ENCODE measurements at regions not wholly inside any gene's neighbourhood (a gene's known extent, or its start where the extent isn't known, plus 50 kb on each side); places are given as distances from the start of the nearest gene placed in this dataset.
"Not testable (repeated sequence)": the region's sequence is repeated elsewhere in the genome, so short reads cannot be mapped to it uniquely, and the experiment has no call there.

GRCh38 chr6:112592159-112592558 is 245.0 kb downstream of the RFPL4B start:
- Histone ChIP-seq H3K27ac (ENCODE audit: low read length) (no peak overlapping the region), H3K36me3 (ENCODE audit: insufficient read depth, low read depth, low read length) (no peaks in the 10 kb centered on the region), H3K9me3 (ENCODE audit: insufficient read depth, low read depth, low read length) (peaks cover 11% of the 10 kb centered on the region)

GRCh38 chr6:112594886-112595594 is 247.9 kb downstream of the RFPL4B start:
- Histone ChIP-seq H3K4me1 (ENCODE audit: insufficient read depth, low read length) (no peaks in the 10 kb centered on the region), H3K27ac (ENCODE audit: low read length) (no peak overlapping the region), H3K36me3 (ENCODE audit: insufficient read depth, low read depth, low read length) (no peaks in the 10 kb centered on the region), H3K9me3 (ENCODE audit: insufficient read depth, low read depth, low read length) (peaks cover 11% of the 10 kb centered on the region), H3K4me3 (ENCODE audit: low read length) (no peak overlapping the region), H3K9ac (ENCODE audit: low read depth, low read length) (no peak overlapping the region), H3K27me3 (ENCODE audit: insufficient read depth, low read length) (no peaks in the 10 kb centered on the region)

More at GRCh38 chr6:112592159-112592558, 245.0 kb downstream of the RFPL4B start:
- H3K9ac ChIP-seq (ENCODE audit: low read depth, low read length), result no peak overlapping the region
- no peaks in the 10 kb centered on the region for H3K4me1 ChIP-seq (ENCODE audit: insufficient read depth, low read length)
- H3K4me3 ChIP-seq (ENCODE audit: low read length), result no peak overlapping the region
- no peaks in the 10 kb centered on the region for H3K27me3 ChIP-seq (ENCODE audit: insufficient read depth, low read length)

- H3K27ac ChIP-seq (ENCODE audit: low read length), result no peak overlapping the region
These were observed 248.7 kb downstream of the RFPL4B start for GRCh38 chr6:112595841-112596240.

GRCh38 chr6:112597176-112597575 is 250.0 kb downstream of the RFPL4B start:
- H3K9me3 ChIP-seq (ENCODE audit: insufficient read depth, low read depth, low read length), result peaks cover 11% of the 10 kb centered on the region
- H3K4me1 ChIP-seq (ENCODE audit: insufficient read depth, low read length), result no peaks in the 10 kb centered on the region
- no peaks in the 10 kb centered on the region for H3K27me3 ChIP-seq (ENCODE audit: insufficient read depth, low read length)
- no peak overlapping the region for H3K9ac ChIP-seq (ENCODE audit: low read depth, low read length)
- H3K36me3 ChIP-seq (ENCODE audit: insufficient read depth, low read depth, low read length), result no peaks in the 10 kb centered on the region
- H3K4me3 ChIP-seq (ENCODE audit: low read length), result no peak overlapping the region
- no peak overlapping the region for H3K27ac ChIP-seq (ENCODE audit: low read length)

More at GRCh38 chr6:112595841-112596240, 248.7 kb downstream of the RFPL4B start:
- Histone ChIP-seq H3K36me3 (ENCODE audit: insufficient read depth, low read depth, low read length) (no peaks in the 10 kb centered on the region), H3K4me3 (ENCODE audit: low read length) (no peak overlapping the region), H3K9ac (ENCODE audit: low read depth, low read length) (no peak overlapping the region), H3K9me3 (ENCODE audit: insufficient read depth, low read depth, low read length) (peaks cover 11% of the 10 kb centered on the region), H3K4me1 (ENCODE audit: insufficient read depth, low read length) (no peaks in the 10 kb centered on the region), H3K27me3 (ENCODE audit: insufficient read depth, low read length) (no peaks in the 10 kb centered on the region)

GRCh38 chr6:112600168-112600567 is 253.0 kb downstream of the RFPL4B start:
- H3K27ac ChIP-seq (ENCODE audit: low read length), result no peak overlapping the region
- no peaks in the 10 kb centered on the region; the same call in 1 of the 2 replicates for H3K9me3 ChIP-seq (ENCODE audit: insufficient read depth, low read depth, low read length)
- H3K9ac ChIP-seq (ENCODE audit: low read depth, low read length), result no peak overlapping the region
- H3K27me3 ChIP-seq (ENCODE audit: insufficient read depth, low read length), result no peaks in the 10 kb centered on the region
- H3K4me1 ChIP-seq (ENCODE audit: insufficient read depth, low read length), result no peaks in the 10 kb centered on the region
- H3K4me3 ChIP-seq (ENCODE audit: low read length), result no peak overlapping the region
- no peaks in the 10 kb centered on the region for H3K36me3 ChIP-seq (ENCODE audit: insufficient read depth, low read depth, low read length)

- H3K9ac ChIP-seq (ENCODE audit: low read depth, low read length), result no peak overlapping the region
- no peak overlapping the region for H3K27ac ChIP-seq (ENCODE audit: low read length)
- no peak overlapping the region for H3K4me3 ChIP-seq (ENCODE audit: low read length)
- no peaks in the 10 kb centered on the region for H3K4me1 ChIP-seq (ENCODE audit: insufficient read depth, low read length)
- H3K36me3 ChIP-seq (ENCODE audit: insufficient read depth, low read depth, low read length), result no peaks in the 10 kb centered on the region
- no peaks in the 10 kb centered on the region for H3K27me3 ChIP-seq (ENCODE audit: insufficient read depth, low read length)
- peaks cover 10% of the 10 kb centered on the region for H3K9me3 ChIP-seq (ENCODE audit: insufficient read depth, low read depth, low read length)
These were observed 256.6 kb downstream of the RFPL4B start for GRCh38 chr6:112603726-112604125.

- H3K27ac ChIP-seq (ENCODE audit: low read length), result no peak overlapping the region
- H3K27me3 ChIP-seq (ENCODE audit: insufficient read depth, low read length), result no peaks in the 10 kb centered on the region
- H3K9me3 ChIP-seq (ENCODE audit: insufficient read depth, low read depth, low read length), result peaks cover 23% of the 10 kb centered on the region
These were observed 259.7 kb downstream of the RFPL4B start for GRCh38 chr6:112606656-112607435.

GRCh38 chr6:112608925-112609324 is 261.8 kb downstream of the RFPL4B start:
- H3K4me3 ChIP-seq (ENCODE audit: low read length); H3K9ac ChIP-seq (ENCODE audit: low read depth, low read length); H3K4me1 ChIP-seq (ENCODE audit: insufficient read depth, low read length); H3K36me3 ChIP-seq (ENCODE audit: insufficient read depth, low read depth, low read length); H3K27me3 ChIP-seq (ENCODE audit: insufficient read depth, low read length); H3K27ac ChIP-seq (ENCODE audit: low read length): not testable (repeated sequence)
- H3K9me3 ChIP-seq (ENCODE audit: insufficient read depth, low read depth, low read length), result peaks cover 23% of the 10 kb centered on the region

More at GRCh38 chr6:112606656-112607435, 259.7 kb downstream of the RFPL4B start:
- H3K36me3 ChIP-seq (ENCODE audit: insufficient read depth, low read depth, low read length), result no peaks in the 10 kb centered on the region
- no peak overlapping the region for H3K9ac ChIP-seq (ENCODE audit: low read depth, low read length)
- H3K4me1 ChIP-seq (ENCODE audit: insufficient read depth, low read length), result no peaks in the 10 kb centered on the region
- no peak overlapping the region for H3K4me3 ChIP-seq (ENCODE audit: low read length)

GRCh38 chr6:112613410-112613809 is 266.3 kb downstream of the RFPL4B start:
- Histone ChIP-seq H3K27me3 (ENCODE audit: insufficient read depth, low read length) (no peaks in the 10 kb centered on the region), H3K36me3 (ENCODE audit: insufficient read depth, low read depth, low read length) (no peaks in the 10 kb centered on the region), H3K4me1 (ENCODE audit: insufficient read depth, low read length) (no peaks in the 10 kb centered on the region), H3K27ac (ENCODE audit: low read length) (no peak overlapping the region), H3K4me3 (ENCODE audit: low read length) (no peak overlapping the region), H3K9me3 (ENCODE audit: insufficient read depth, low read depth, low read length) (peaks cover 16% of the 10 kb centered on the region), H3K9ac (ENCODE audit: low read depth, low read length) (no peak overlapping the region)

- H3K9ac ChIP-seq (ENCODE audit: low read depth, low read length), result no peak overlapping the region
- peaks cover 7% of the 10 kb centered on the region; the same call in 1 of the 2 replicates for H3K4me1 ChIP-seq (ENCODE audit: insufficient read depth, low read length)
- H3K4me3 ChIP-seq (ENCODE audit: low read length), result no peak overlapping the region
- no peaks in the 10 kb centered on the region for H3K27me3 ChIP-seq (ENCODE audit: insufficient read depth, low read length)
- no peak overlapping the region for H3K27ac ChIP-seq (ENCODE audit: low read length)
- no peaks in the 10 kb centered on the region for H3K36me3 ChIP-seq (ENCODE audit: insufficient read depth, low read depth, low read length)
- H3K9me3 ChIP-seq (ENCODE audit: insufficient read depth, low read depth, low read length), result no peaks in the 10 kb centered on the region
These were observed 271.7 kb downstream of the RFPL4B start for GRCh38 chr6:112618849-112619248.

GRCh38 chr6:112620812-112621569 is 273.9 kb downstream of the RFPL4B start:
- Histone ChIP-seq H3K9me3 (ENCODE audit: insufficient read depth, low read depth, low read length) (no peaks in the 10 kb centered on the region), H3K36me3 (ENCODE audit: insufficient read depth, low read depth, low read length) (no peaks in the 10 kb centered on the region), H3K9ac (ENCODE audit: low read depth, low read length) (no peak overlapping the region), H3K4me1 (ENCODE audit: insufficient read depth, low read length) (peaks cover 7% of the 10 kb centered on the region; the same call in 1 of the 2 replicates), H3K4me3 (ENCODE audit: low read length) (no peak overlapping the region), H3K27ac (ENCODE audit: low read length) (no peak overlapping the region), H3K27me3 (ENCODE audit: insufficient read depth, low read length) (no peaks in the 10 kb centered on the region)

Data from iPS-20b (cell line).